ENCODE measurements at regions not wholly inside any gene's neighbourhood (a gene's known extent, or its start where the extent isn't known, plus 50 kb on each side); places are given as distances from the start of the nearest gene placed in this dataset.

- Histone ChIP-seq H3K36me3 (ENCODE audit: control insufficient read depth in 1 of 2, insufficient read depth in 2 of 2, low read length in 2 of 2) (no peaks in the 10 kb centered on the region), H2AFZ (ENCODE audit: insufficient read depth, low read length, poor library complexity) (no peak overlapping the region), H2BK12ac (ENCODE audit: low read length) (no peak overlapping the region), H3K23ac (ENCODE audit: low read length) (no peak overlapping the region), H3K18ac (ENCODE audit: low read length) (no peak overlapping the region), H4K91ac (ENCODE audit: low read depth, low read length) (no peak overlapping the region), H3K4me1 (ENCODE audit: control insufficient read depth in 1 of 2, insufficient read depth in 2 of 2, low read length in 2 of 2) (peaks cover 0 to 6% of the 10 kb centered on the region in 2 experiments), H2BK120ac (ENCODE audit: insufficient read depth, low read length, poor library complexity) (no peak overlapping the region), H2BK5ac (ENCODE audit: low read depth, low read length, poor library complexity) (no peak overlapping the region), H2AK5ac (ENCODE audit: low read length) (no peak overlapping the region), H3K9ac (ENCODE audit: low read length) (no peak overlapping the region), H3K79me2 (ENCODE audit: control insufficient read depth, insufficient read depth, low read length, poor library complexity) (no peaks in the 10 kb centered on the region), H3K27me3 (ENCODE audit: insufficient read depth, low read length) (no peaks in the 10 kb centered on the region), H3K27ac (ENCODE audit: low read depth, low read length) (no peak overlapping the region), H3K14ac (ENCODE audit: low read length) (no peak overlapping the region), H4K8ac (ENCODE audit: low read depth, low read length) (no peak overlapping the region), H4K12ac (ENCODE audit: low read depth, low read length) (no peak overlapping the region), H3K4me3 (ENCODE audit: low read depth, low read length) (no peak overlapping the region), H3K4ac (ENCODE audit: low read depth, low read length) (no peak overlapping the region), H3K9me3 (ENCODE audit: insufficient read depth, low read depth, low read length) (no peaks in the 10 kb centered on the region), H3K79me1 (ENCODE audit: low read length) (no peaks in the 10 kb centered on the region), H3K4me2 (ENCODE audit: low read length) (no peak overlapping the region)
- WGBS (ENCODE audit: extremely low coverage, insufficient coverage, insufficient read length), result no CpG with 5 or more reads among the region's 2 CpGs
- no peak for DNase-seq
These were observed 133.8 kb downstream of the SNX5 start for GRCh38 chr20:17834804-17835203.

- no peak overlapping the region for H4K12ac ChIP-seq (ENCODE audit: low read depth, low read length)
- H3K27ac ChIP-seq (ENCODE audit: low read depth, low read length), result no peak overlapping the region
- no peak overlapping the region for H3K4ac ChIP-seq (ENCODE audit: low read depth, low read length)
- no peaks in the 10 kb centered on the region for H3K79me1 ChIP-seq (ENCODE audit: low read length)
- no peak overlapping the region for H3K14ac ChIP-seq (ENCODE audit: low read length)
- H3K18ac ChIP-seq (ENCODE audit: low read length), result no peak overlapping the region
- no peak overlapping the region for H3K4me2 ChIP-seq (ENCODE audit: low read length)
- H4K91ac ChIP-seq (ENCODE audit: low read depth, low read length), result no peak overlapping the region
- no peak overlapping the region for H3K4me3 ChIP-seq (ENCODE audit: low read depth, low read length)
- no peak overlapping the region for H2AK5ac ChIP-seq (ENCODE audit: low read length)
- H3K27me3 ChIP-seq (ENCODE audit: insufficient read depth, low read length), result no peaks in the 10 kb centered on the region
- H3K36me3 ChIP-seq (ENCODE audit: control insufficient read depth in 1 of 2, insufficient read depth in 2 of 2, low read length in 2 of 2), result no peaks in the 10 kb centered on the region
- DNase-seq, result no peak
- H3K9me3 ChIP-seq (ENCODE audit: insufficient read depth, low read depth, low read length), result no peaks in the 10 kb centered on the region
- H2BK120ac ChIP-seq (ENCODE audit: insufficient read depth, low read length, poor library complexity), result no peak overlapping the region
- no CpG with 5 or more reads among the region's 9 CpGs for WGBS (ENCODE audit: extremely low coverage, insufficient coverage, insufficient read length)
- no peak overlapping the region for H4K8ac ChIP-seq (ENCODE audit: low read depth, low read length)
- H2AFZ ChIP-seq (ENCODE audit: insufficient read depth, low read length, poor library complexity), result no peak overlapping the region
- H3K4me1 ChIP-seq (ENCODE audit: control insufficient read depth in 1 of 2, insufficient read depth in 2 of 2, low read length in 2 of 2), result peaks cover 0 to 6% of the 10 kb centered on the region in 2 experiments
- H3K9ac ChIP-seq (ENCODE audit: low read length), result no peak overlapping the region
- no peak overlapping the region for H2BK12ac ChIP-seq (ENCODE audit: low read length)
- H2BK5ac ChIP-seq (ENCODE audit: low read depth, low read length, poor library complexity), result no peak overlapping the region
- no peak overlapping the region for H3K23ac ChIP-seq (ENCODE audit: low read length)
- H3K79me2 ChIP-seq (ENCODE audit: control insufficient read depth, insufficient read depth, low read length, poor library complexity), result no peaks in the 10 kb centered on the region
These were observed 133.4 kb downstream of the BANF2 start for GRCh38 chr20:17833036-17833674.

GRCh38 chr20:17832236-17832915 lies 132.6 kb downstream of the BANF2 start:
- no peak overlapping the region for H2BK120ac ChIP-seq (ENCODE audit: insufficient read depth, low read length, poor library complexity)
- H4K91ac ChIP-seq (ENCODE audit: low read depth, low read length), result no peak overlapping the region
- no peak overlapping the region for H3K27ac ChIP-seq (ENCODE audit: low read depth, low read length)
- H3K79me2 ChIP-seq (ENCODE audit: control insufficient read depth, insufficient read depth, low read length, poor library complexity), result no peaks in the 10 kb centered on the region
- H2AK5ac ChIP-seq (ENCODE audit: low read length), result no peak overlapping the region
- H3K14ac ChIP-seq (ENCODE audit: low read length), result no peak overlapping the region
- WGBS (ENCODE audit: extremely low coverage, insufficient coverage, insufficient read length), result no CpG with 5 or more reads among the region's 9 CpGs
- no peak overlapping the region for H4K8ac ChIP-seq (ENCODE audit: low read depth, low read length)
- no peak overlapping the region for H3K4ac ChIP-seq (ENCODE audit: low read depth, low read length)
- H3K23ac ChIP-seq (ENCODE audit: low read length), result no peak overlapping the region
- no peak overlapping the region for H4K12ac ChIP-seq (ENCODE audit: low read depth, low read length)
- no peak overlapping the region for H2BK12ac ChIP-seq (ENCODE audit: low read length)
- H3K18ac ChIP-seq (ENCODE audit: low read length), result no peak overlapping the region
- H3K9ac ChIP-seq (ENCODE audit: low read length), result no peak overlapping the region
- no peaks in the 10 kb centered on the region for H3K9me3 ChIP-seq (ENCODE audit: insufficient read depth, low read depth, low read length)
- H3K4me2 ChIP-seq (ENCODE audit: low read length), result no peak overlapping the region
- H2AFZ ChIP-seq (ENCODE audit: insufficient read depth, low read length, poor library complexity), result no peak overlapping the region
- no peaks in the 10 kb centered on the region for H3K36me3 ChIP-seq (ENCODE audit: control insufficient read depth in 1 of 2, insufficient read depth in 2 of 2, low read length in 2 of 2)
- no peak overlapping the region for H3K4me3 ChIP-seq (ENCODE audit: low read depth, low read length)
- no peaks in the 10 kb centered on the region for H3K27me3 ChIP-seq (ENCODE audit: insufficient read depth, low read length)
- no peaks in the 10 kb centered on the region for H3K79me1 ChIP-seq (ENCODE audit: low read length)
- H2BK5ac ChIP-seq (ENCODE audit: low read depth, low read length, poor library complexity), result no peak overlapping the region
- peaks cover 0 to 6% of the 10 kb centered on the region in 2 experiments for H3K4me1 ChIP-seq (ENCODE audit: control insufficient read depth in 1 of 2, insufficient read depth in 2 of 2, low read length in 2 of 2)
- no peak for DNase-seq

GRCh38 chr20:17828598-17829144 lies 128.9 kb downstream of the BANF2 start:
- Histone ChIP-seq H3K9ac (ENCODE audit: low read length) (no peak overlapping the region), H3K18ac (ENCODE audit: low read length) (no peak overlapping the region), H3K14ac (ENCODE audit: low read length) (no peak overlapping the region), H3K36me3 (ENCODE audit: control insufficient read depth in 1 of 2, insufficient read depth in 2 of 2, low read length in 2 of 2) (no peaks in the 10 kb centered on the region), H3K4me1 (ENCODE audit: control insufficient read depth in 1 of 2, insufficient read depth in 2 of 2, low read length in 2 of 2) (no peaks in the 10 kb centered on the region), H2AK5ac (ENCODE audit: low read length) (no peak overlapping the region), H3K23ac (ENCODE audit: low read length) (no peak overlapping the region), H2BK5ac (ENCODE audit: low read depth, low read length, poor library complexity) (no peak overlapping the region), H3K27ac (ENCODE audit: low read depth, low read length) (no peak overlapping the region), H3K9me3 (ENCODE audit: insufficient read depth, low read depth, low read length) (no peaks in the 10 kb centered on the region), H3K79me2 (ENCODE audit: control insufficient read depth, insufficient read depth, low read length, poor library complexity) (no peaks in the 10 kb centered on the region), H3K4ac (ENCODE audit: low read depth, low read length) (no peak overlapping the region), H2BK12ac (ENCODE audit: low read length) (no peak overlapping the region), H4K91ac (ENCODE audit: low read depth, low read length) (no peak overlapping the region), H2BK120ac (ENCODE audit: insufficient read depth, low read length, poor library complexity) (no peak overlapping the region), H4K8ac (ENCODE audit: low read depth, low read length) (no peak overlapping the region), H3K27me3 (ENCODE audit: insufficient read depth, low read length) (no peaks in the 10 kb centered on the region), H3K4me2 (ENCODE audit: low read length) (no peak overlapping the region), H2AFZ (ENCODE audit: insufficient read depth, low read length, poor library complexity) (no peak overlapping the region), H4K12ac (ENCODE audit: low read depth, low read length) (no peak overlapping the region), H3K79me1 (ENCODE audit: low read length) (no peaks in the 10 kb centered on the region), H3K4me3 (ENCODE audit: low read depth, low read length) (no peak overlapping the region)
- WGBS (ENCODE audit: extremely low coverage, insufficient coverage, insufficient read length), result no CpG with 5 or more reads among the region's 6 CpGs
- DNase-seq, result no peak

Measured in trophoblast cell (in vitro differentiated cells and primary cell).